ENCODE measurements at regions not wholly inside any gene's neighbourhood (a gene's known extent, or its start where the extent isn't known, plus 50 kb on each side); places are given as distances from the start of the nearest gene placed in this dataset.

DNA sequence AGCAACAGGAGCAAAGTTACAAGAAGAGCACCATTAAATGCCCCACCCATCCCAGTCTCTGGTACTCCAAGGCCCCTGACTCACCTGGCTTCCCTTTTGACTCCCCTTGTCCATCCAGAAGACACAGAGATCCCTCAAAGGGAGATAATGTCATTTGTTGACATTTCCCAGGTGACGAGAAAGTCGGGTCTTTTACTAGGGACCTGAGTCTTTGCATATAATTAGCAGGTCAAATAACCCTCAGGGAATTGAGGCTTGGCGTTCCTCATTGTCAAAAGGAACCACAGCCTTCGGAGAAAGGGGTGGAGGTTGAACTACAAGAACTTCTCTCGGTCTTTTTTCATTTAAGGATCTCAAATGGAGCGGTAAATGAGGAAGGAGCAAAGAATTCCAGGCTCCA, 133.2 kb downstream of the PROX1 start:
- Histone ChIP-seq H3K36me3 (ENCODE audit: insufficient read depth) (no peaks in the 10 kb centered on the region), H3K27me3 (ENCODE audit: insufficient read depth) (no peaks in the 10 kb centered on the region), H3K4me2 (no peak overlapping the region), H3K4me1 (ENCODE audit: insufficient read depth) (no peaks in the 10 kb centered on the region; the same call in 1 of the 2 replicates), H4K20me1 (replicated peaks; ENCODE audit: insufficient read depth) (no peaks in the 10 kb centered on the region), H3K27ac (ENCODE audit: low read depth) (no peak overlapping the region), H2AFZ (no peak overlapping the region), H3K9me2 (ENCODE audit: insufficient read depth) (peaks cover 3% of the 10 kb centered on the region; the same call in 1 of the 2 replicates), H3K79me2 (replicated peaks; ENCODE audit: insufficient read depth) (no peaks in the 10 kb centered on the region), H3F3A (replicated peaks; ENCODE audit: low read depth) (no peaks in the 10 kb centered on the region), H3K4me3 (no peak overlapping the region)
- no peak for ATAC-seq
- H3K27ac Mint-ChIP-seq = no peak overlapping the region
- peaks cover 22% of the 10 kb centered on the region for H3K4me1 Mint-ChIP-seq
- H3K4me3 Mint-ChIP-seq = no peak overlapping the region
- TF ChIP-seq STAT1 (IDR thresholded peaks at IDR 0.05; ENCODE audit: unreplicated experiment) (no peak), ZNF331 (CRISPR knock-in tag; IDR thresholded peaks at IDR 0.05; ENCODE audit: low read depth) (no peak), JUNB (IDR thresholded peaks at IDR 0.05; ENCODE audit: unreplicated experiment) (no peak), CREB1 (CRISPR knock-in tag; IDR thresholded peaks at IDR 0.05; ENCODE audit: low read depth) (no peak), ZNF114 (CRISPR knock-in tag; IDR thresholded peaks at IDR 0.05) (no peak), EZH2 (IDR thresholded peaks at IDR 0.05; ENCODE audit: low read depth, unreplicated experiment) (no peak), EZH2phosphoT487 (IDR thresholded peaks at IDR 0.05; ENCODE audit: unreplicated experiment) (no peak), NANOG (IDR thresholded peaks at IDR 0.05; ENCODE audit: borderline replicate concordance) (no peak), POLR2AphosphoS5 (IDR thresholded peaks at IDR 0.05; ENCODE audit: low read depth) (no peak)
- TF ChIP-seq, protein P1, sequence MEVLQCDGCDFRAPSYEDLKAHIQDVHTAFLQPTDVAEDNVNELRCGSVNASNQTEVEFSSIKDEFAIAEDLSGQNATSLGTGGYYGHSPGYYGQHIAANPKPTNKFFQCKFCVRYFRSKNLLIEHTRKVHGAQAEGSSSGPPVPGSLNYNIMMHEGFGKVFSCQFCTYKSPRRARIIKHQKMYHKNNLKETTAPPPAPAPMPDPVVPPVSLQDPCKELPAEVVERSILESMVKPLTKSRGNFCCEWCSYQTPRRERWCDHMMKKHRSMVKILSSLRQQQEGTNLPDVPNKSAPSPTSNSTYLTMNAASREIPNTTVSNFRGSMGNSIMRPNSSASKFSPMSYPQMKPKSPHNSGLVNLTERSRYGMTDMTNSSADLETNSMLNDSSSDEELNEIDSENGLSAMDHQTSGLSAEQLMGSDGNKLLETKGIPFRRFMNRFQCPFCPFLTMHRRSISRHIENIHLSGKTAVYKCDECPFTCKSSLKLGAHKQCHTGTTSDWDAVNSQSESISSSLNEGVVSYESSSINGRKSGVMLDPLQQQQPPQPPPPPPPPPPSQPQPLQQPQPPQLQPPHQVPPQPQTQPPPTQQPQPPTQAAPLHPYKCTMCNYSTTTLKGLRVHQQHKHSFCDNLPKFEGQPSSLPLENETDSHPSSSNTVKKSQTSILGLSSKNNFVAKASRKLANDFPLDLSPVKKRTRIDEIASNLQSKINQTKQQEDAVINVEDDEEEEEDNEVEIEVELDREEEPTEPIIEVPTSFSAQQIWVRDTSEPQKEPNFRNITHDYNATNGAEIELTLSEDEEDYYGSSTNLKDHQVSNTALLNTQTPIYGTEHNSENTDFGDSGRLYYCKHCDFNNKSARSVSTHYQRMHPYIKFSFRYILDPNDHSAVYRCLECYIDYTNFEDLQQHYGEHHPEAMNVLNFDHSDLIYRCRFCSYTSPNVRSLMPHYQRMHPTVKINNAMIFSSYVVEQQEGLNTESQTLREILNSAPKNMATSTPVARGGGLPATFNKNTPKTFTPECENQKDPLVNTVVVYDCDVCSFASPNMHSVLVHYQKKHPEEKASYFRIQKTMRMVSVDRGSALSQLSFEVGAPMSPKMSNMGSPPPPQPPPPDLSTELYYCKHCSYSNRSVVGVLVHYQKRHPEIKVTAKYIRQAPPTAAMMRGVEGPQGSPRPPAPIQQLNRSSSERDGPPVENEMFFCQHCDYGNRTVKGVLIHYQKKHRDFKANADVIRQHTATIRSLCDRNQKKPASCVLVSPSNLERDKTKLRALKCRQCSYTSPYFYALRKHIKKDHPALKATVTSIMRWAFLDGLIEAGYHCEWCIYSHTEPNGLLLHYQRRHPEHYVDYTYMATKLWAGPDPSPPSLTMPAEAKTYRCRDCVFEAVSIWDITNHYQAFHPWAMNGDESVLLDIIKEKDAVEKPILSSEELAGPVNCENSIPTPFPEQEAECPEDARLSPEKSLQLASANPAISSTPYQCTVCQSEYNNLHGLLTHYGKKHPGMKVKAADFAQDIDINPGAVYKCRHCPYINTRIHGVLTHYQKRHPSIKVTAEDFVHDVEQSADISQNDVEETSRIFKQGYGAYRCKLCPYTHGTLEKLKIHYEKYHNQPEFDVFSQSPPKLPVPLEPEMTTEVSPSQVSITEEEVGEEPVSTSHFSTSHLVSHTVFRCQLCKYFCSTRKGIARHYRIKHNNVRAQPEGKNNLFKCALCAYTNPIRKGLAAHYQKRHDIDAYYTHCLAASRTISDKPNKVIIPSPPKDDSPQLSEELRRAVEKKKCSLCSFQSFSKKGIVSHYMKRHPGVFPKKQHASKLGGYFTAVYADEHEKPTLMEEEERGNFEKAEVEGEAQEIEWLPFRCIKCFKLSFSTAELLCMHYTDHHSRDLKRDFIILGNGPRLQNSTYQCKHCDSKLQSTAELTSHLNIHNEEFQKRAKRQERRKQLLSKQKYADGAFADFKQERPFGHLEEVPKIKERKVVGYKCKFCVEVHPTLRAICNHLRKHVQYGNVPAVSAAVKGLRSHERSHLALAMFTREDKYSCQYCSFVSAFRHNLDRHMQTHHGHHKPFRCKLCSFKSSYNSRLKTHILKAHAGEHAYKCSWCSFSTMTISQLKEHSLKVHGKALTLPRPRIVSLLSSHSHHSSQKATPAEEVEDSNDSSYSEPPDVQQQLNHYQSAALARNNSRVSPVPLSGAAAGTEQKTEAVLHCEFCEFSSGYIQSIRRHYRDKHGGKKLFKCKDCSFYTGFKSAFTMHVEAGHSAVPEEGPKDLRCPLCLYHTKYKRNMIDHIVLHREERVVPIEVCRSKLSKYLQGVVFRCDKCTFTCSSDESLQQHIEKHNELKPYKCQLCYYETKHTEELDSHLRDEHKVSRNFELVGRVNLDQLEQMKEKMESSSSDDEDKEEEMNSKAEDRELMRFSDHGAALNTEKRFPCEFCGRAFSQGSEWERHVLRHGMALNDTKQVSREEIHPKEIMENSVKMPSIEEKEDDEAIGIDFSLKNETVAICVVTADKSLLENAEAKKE (CRISPR knock-in tag; IDR thresholded peaks at IDR 0.05) = no peak
- TF ChIP-seq, protein P2, sequence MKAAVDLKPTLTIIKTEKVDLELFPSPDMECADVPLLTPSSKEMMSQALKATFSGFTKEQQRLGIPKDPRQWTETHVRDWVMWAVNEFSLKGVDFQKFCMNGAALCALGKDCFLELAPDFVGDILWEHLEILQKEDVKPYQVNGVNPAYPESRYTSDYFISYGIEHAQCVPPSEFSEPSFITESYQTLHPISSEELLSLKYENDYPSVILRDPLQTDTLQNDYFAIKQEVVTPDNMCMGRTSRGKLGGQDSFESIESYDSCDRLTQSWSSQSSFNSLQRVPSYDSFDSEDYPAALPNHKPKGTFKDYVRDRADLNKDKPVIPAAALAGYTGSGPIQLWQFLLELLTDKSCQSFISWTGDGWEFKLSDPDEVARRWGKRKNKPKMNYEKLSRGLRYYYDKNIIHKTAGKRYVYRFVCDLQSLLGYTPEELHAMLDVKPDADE (IDR thresholded peaks at IDR 0.05) = no peak
- TF ChIP-seq, protein P3, sequence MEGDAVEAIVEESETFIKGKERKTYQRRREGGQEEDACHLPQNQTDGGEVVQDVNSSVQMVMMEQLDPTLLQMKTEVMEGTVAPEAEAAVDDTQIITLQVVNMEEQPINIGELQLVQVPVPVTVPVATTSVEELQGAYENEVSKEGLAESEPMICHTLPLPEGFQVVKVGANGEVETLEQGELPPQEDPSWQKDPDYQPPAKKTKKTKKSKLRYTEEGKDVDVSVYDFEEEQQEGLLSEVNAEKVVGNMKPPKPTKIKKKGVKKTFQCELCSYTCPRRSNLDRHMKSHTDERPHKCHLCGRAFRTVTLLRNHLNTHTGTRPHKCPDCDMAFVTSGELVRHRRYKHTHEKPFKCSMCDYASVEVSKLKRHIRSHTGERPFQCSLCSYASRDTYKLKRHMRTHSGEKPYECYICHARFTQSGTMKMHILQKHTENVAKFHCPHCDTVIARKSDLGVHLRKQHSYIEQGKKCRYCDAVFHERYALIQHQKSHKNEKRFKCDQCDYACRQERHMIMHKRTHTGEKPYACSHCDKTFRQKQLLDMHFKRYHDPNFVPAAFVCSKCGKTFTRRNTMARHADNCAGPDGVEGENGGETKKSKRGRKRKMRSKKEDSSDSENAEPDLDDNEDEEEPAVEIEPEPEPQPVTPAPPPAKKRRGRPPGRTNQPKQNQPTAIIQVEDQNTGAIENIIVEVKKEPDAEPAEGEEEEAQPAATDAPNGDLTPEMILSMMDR (conservative IDR thresholded peaks at IDR 0.05; ENCODE audit: low read depth in 2 of 2) = no peak
- TF ChIP-seq, protein P4, sequence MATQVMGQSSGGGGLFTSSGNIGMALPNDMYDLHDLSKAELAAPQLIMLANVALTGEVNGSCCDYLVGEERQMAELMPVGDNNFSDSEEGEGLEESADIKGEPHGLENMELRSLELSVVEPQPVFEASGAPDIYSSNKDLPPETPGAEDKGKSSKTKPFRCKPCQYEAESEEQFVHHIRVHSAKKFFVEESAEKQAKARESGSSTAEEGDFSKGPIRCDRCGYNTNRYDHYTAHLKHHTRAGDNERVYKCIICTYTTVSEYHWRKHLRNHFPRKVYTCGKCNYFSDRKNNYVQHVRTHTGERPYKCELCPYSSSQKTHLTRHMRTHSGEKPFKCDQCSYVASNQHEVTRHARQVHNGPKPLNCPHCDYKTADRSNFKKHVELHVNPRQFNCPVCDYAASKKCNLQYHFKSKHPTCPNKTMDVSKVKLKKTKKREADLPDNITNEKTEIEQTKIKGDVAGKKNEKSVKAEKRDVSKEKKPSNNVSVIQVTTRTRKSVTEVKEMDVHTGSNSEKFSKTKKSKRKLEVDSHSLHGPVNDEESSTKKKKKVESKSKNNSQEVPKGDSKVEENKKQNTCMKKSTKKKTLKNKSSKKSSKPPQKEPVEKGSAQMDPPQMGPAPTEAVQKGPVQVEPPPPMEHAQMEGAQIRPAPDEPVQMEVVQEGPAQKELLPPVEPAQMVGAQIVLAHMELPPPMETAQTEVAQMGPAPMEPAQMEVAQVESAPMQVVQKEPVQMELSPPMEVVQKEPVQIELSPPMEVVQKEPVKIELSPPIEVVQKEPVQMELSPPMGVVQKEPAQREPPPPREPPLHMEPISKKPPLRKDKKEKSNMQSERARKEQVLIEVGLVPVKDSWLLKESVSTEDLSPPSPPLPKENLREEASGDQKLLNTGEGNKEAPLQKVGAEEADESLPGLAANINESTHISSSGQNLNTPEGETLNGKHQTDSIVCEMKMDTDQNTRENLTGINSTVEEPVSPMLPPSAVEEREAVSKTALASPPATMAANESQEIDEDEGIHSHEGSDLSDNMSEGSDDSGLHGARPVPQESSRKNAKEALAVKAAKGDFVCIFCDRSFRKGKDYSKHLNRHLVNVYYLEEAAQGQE (IDR thresholded peaks at IDR 0.05; ENCODE audit: unreplicated experiment) = no peak
- no peak for DNase-seq (ENCODE audit: low spot score)
- H3K27me3 Mint-ChIP-seq (ENCODE audit: insufficient read depth, low read depth, poor library complexity) = peaks cover 2% of the 10 kb centered on the region
- peaks cover 19% of the 10 kb centered on the region for H3K9me3 Mint-ChIP-seq
- peaks cover 6% of the 10 kb centered on the region; the same call in 1 of the 3 replicates for H3K36me3 Mint-ChIP-seq (ENCODE audit: low read depth)

All from GM23338 (cell line).